MV-4-11 (cell line): ENCODE measurements at regions not wholly inside any gene's neighbourhood (a gene's known extent, or its start where the extent isn't known, plus 50 kb on each side); places are given as distances from the start of the nearest gene placed in this dataset.
"Not testable (repeated sequence)": the region's sequence is repeated elsewhere in the genome, so short reads cannot be mapped to it uniquely, and the experiment has no call there.

Experiments used
- DNase-seq: peaks from one replicate; lab custom pipeline; 2025; lab: John Stamatoyannopoulos, UW

DNA sequence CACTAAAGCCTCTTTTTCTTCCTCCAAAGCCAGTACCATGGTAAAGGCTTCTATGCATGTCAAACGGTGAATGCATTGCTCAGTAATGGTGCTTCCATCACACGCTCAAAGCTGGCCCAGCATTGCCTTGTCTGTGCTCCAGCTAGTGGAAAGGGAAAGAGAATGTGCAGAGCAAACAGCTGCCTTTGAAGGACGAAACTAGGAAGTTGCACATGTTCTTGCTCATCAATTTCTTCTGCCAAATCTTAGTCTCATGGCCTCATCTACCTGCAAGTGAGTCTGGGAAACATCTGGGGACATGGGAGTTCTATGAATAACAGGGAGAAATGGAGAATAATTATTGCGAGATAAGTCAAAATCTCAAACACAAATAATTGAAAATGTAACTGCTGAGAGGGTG lies 216.5 kb upstream of the SSTR4 start:
- no peak for DNase-seq

DNA sequence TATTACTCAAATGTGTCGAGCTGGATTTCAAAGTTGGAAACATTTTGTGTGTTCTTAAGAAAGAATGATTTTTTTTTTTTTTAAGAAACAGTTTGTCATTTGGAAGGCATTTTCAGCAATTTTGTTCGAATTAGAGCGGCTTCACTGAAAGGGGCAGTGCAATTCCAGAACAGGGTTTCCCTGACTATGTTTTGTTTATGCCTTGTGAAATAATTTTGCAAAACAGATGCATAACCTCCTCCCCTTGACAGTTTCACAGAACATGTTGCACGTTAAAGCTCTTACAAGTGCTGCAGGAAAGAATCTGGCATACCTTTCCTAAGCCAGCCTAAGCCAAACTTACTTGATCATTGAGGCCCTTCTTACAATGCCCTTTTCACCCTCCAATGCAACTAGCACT lies 216.0 kb upstream of the SSTR4 start:
- no peak for DNase-seq

DNA sequence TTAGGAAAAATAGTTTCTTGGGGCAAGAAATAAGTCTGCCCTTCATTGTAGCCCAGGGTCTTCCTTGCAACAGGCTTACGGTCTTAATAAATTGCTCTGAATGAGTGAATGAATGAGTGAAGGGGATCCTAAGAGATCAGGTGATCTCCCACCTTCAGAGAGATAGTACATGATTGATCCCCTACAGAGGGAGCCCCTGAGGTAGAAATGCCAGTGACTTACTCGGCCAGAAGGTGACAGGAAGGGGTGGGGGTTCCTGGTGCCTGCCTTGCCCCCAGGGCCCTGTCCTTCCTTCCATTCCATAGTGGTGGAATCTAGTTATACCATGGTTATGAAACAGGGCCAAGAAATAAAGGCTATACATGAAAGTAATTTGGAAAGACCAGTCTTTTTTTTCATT lies 215.3 kb upstream of the SSTR4 start:
- DNase-seq, result no peak

DNA sequence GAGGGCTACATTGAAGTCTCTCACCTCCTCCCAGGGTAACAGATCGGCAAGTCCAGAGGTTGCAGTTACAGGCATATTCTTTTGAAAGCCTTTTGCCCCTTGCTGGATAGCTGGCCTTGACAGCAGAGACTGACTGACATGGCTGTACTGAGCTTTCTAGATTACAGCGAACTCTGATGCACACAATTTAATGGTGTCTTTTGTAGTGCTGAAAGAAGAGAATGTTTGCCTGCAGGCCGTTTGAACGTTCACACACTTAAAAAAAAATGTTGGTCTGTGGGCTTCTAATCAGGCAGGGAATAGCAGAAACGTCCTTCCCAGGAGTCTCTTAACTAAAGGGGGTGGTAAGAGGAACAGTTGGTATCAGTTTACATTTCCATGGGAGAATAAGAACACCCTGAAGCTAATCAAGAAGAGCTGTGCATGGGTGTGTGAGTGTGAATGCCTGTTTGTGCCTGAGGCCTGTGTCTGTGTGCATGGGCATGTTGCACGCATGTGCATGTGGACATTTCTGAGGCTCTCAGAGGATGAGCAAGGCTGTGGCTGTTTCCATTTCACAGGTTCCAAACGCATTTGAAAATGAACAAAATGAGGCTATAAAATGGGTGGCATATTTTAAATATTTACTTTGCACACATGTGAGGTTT lies 213.9 kb upstream of the SSTR4 start:
- no peak for DNase-seq

DNA sequence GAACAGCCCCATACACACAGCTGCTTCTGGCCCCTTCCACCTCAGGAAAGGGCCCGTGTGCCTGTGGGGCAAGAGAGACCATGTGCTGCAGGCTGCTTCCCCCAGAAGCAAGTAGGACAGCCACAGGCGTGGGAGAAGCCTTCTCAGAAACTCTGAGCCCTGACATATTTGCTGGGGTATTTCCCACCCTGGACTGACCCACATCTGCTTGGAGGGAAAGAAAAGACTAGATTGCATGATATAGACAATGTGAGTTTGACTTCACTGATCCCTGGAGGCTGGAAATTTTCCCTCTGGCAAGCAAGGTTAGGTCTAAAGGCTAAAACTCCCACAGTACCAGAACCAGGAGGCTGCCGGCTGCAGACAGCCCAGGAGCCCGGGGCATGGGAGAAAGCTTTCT lies 213.3 kb upstream of the SSTR4 start:
- no peak for DNase-seq

DNA sequence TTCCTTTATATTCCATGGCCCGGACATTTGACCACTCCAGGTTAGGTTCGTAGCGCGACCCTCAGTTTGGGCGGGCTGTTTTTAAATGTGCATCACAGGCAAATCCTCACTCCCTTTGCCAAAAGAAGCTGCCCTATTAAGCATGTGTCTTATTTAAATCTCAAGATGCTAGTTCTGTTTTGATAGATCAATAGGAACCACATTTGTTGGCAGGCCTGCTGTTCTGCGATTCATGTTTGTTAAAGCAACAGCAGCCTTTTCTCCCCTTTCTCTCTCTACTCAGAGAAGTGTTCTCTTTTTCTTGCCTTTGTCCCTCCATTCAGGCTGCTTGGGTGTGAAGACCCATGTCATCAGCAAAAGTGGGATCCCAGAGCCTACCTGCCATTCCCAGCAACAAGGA lies 212.0 kb upstream of the SSTR4 start:
- no peak for DNase-seq

DNA sequence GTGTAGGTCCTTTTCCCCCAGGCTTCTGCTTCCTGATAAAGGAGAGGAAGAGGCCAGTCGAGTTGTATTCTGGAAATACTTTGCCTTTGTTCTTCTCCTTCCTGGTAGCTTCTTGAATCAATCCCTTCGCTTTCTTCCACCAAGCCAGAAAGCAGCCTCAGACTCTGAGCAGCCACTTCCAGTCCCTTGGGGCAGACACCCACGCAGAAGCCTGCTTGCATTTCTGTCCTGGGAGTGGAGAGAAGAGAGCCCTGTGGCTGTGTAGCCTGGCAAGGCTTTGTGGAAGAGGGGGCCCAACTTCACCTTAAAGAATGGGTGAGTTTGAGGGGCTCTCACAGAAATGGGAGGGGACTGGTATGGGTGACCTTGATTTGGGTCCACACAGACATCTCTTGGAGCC lies 211.0 kb upstream of the SSTR4 start:
- DNase-seq, result no peak

DNA sequence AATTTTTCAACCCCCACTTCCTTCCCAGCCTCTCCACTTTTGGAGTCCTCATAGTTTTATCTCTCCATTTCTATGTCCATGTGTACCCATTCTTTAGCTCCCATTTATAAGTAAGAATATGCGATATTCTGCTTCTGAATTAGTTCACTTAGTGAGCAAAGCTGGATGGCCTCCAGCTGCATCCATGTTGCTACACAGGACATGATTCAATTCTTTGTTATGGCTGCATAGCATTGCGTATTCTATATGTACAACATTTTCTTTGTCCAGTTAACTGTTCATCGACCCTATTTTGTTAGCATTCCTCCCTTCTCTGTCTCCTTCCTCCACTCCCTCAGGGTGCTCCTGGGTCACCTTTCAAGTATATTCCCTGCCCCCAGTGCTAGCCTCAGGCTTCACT lies 210.0 kb upstream of the SSTR4 start:
- DNase-seq, result no peak

DNA sequence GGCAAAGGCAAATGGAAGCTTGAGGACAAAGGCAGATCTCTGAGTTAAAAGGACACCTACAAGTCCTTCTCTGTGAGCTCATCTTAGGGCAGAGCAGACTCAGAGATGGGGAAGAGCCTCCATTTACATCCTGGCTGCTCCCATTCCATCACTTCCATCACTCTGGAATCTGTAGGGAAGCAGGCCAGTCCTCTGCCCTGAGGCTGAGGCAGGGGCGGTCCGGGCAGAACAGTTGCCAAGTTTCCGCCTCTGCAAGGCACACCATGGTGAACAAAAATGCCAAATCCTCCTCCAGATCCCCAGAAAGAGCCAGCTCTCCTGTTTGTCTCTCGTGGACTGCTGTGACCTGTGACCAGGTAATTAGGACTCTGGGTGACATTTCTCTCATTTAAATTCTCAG lies 209.6 kb upstream of the SSTR4 start:
- DNase-seq, result no peak

DNA sequence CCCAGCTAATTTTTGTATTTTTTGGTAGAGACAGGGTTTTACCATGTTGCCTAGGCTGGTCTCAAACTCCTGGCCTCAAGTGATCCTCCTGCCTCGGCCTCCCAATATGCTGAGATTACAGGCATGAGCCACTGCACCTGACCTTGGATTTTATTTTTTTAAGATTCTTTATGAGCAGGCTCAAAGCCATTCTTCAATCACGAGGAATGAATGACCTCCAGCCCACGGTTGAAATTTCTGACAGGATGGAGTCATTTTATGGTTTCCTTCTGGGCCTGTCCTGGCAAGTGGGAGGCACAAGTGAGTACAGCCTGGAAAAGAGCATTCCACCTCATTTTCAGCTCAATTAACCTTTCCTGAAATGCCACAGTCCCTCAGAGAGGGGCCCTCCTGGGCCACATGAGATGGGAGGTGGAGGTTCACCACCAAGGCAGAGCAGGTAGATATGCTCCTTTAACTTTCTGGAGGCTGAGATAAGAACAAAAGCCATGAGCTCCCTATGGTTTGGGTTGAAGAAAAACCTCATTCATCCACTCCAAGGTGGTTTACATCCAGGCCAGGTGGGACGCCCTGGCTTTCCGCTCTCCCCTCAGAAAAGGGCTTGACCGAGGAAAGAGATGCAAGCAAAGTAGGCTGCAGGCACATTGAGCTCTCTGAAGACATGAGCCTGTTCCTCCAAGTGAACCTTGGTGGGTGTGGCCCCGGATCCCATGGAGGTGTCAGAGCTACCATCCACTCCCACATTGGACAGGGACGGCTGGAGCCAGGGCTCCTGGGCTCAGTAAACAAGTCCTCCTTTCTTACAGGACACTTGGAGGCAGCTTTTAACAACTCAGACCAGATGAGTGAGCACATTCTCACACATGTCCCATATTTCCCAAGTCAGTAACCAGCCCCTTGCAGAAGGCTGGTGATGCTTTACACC lies 208.5 kb upstream of the SSTR4 start:
- DNase-seq, result no peak

DNA sequence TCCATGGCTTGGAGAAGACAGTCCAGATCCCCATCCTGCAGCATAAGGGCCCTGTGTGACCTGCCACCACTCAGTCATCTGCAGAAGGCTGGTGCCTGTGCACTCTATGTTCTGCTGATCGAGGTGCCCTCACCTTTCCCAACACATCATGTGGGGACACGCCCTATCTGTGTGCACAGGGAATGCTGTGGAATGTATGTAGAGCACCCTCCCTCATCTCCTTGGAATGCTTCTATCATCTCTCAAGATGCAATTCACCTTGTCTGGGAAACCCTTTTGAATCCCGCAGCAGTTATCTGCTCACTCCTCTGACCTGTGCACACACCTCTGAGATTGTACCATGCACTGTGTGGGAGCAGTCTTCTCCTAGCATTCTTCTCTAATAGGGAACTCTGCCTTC lies 207.2 kb upstream of the SSTR4 start:
- no peak for DNase-seq

DNA sequence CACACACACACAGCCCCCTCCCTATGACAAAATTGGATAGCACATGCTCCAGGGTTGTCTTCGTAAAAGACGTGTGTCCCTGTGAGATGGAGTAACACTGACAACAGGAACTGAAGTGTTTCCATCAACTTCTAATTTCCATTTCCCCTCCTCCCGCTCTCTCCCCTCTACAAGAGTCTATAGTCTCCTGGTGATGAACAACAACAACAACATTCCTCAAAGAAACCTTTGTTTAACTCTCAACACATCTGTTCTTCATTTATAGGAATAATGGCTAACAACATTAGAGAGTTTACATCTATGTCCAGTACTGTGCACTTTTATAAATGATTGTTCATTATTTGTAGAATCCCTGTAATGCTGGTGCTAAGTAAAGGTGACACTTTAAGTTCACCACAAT lies 205.8 kb upstream of the SSTR4 start:
- DNase-seq, result no peak

DNA sequence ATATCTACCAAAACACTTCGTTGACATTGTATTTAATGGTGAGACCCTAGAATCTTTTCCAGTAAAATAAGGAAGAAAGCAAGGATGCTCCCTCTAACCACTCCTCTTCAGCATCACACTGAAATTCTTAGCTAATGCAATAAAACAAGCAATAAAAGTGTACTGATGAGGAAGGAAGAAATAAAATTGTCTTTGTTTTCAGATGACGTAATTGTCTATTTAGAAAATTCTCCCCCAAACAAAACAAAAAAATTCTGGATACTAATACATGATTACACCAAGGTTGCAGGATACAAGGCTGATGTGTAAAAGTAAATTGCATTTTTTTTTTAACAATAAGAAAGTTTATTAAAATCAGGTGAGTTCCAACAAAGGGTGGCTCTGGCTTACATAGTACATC lies 205.0 kb upstream of the SSTR4 start:
- DNase-seq, result no peak

DNA sequence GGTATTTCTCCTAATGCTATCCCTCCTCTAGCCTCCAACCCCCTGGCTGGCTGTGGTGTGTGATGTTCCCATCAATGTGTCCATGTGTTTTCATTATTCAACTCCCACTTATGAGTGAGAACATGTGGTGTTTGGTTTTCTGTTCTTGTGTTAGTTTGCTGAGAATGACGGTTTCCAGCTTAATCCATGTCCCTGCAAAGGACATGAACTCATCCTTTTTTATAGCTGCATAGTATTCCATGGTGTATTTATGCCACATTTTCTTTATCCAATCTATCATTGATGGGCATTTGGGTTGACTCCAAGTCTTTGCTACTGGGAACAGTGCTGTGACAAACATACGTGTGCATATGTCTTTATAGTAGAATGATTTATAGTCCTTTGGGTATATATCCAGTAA lies 204.4 kb upstream of the SSTR4 start:
- DNase-seq, result not testable (repeated sequence)

DNA sequence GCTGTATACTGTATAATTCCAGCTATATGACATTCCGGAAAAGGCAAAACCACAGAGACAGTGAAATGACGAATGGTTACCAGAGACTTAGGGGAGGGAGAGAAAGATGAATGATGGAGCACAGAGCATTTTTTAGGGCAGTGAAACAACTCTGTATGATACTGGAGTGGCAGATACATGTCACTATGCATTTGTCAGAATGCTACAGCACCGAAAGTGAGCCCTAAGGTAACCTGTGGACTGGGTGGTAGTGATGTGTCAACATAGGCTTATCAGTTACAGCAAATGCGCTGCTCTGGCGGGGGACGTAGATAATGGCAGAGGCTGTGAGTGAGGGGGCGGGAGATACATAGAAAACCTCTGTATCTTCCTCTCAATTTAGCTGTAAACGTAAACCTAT lies 201.3 kb upstream of the SSTR4 start:
- DNase-seq, result no peak

DNA sequence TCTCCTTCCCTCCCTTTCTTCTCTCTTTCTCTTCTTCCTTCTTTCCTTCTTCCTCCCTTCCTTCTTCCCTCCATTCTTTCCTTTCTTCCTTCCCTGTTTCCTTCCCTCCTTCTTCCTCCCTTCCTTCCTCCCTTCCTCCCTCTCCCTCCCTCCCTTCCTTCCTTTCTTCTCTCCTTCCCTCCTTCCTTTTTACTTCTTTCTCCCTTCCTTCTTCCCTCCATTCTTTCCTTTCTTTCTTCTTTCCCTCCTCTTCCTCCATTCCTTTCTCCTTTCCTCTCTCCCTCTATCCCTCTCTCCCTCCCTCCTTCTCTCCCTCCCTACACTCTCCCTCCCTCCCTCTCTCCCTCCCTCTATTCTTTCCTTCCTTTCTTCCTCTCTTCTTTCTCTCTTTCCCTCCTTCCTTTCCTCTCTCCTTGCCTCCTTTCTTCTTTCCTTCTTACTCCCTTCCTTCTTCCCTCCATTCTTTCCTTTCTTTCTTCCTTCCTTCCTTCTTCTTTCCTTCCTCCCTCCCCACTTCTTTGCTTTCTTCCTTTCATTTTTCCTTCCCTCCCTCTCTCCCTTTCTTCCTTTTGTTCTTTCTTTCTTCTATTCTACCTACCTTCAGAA lies 200.4 kb upstream of the SSTR4 start:
- DNase-seq, result no peak

DNA sequence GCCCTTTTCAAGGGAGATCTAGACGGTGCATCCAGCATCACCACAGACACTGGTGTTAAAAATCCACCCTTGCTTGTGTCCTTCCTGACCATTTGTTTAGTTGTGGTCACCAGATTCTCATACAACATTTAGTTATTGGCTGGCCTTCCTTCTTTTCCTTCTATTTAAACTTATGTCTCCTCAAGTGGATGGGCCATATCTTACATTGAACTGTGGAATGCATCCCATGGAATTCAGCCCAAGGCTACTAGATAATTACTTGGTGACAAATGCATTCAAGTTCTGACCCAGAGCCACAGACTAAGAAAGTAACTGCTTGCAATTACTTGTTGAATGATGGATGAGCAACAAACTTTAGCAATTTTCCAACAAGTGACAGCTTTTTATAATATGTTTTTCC lies 198.9 kb upstream of the SSTR4 start:
- DNase-seq, result no peak

DNA sequence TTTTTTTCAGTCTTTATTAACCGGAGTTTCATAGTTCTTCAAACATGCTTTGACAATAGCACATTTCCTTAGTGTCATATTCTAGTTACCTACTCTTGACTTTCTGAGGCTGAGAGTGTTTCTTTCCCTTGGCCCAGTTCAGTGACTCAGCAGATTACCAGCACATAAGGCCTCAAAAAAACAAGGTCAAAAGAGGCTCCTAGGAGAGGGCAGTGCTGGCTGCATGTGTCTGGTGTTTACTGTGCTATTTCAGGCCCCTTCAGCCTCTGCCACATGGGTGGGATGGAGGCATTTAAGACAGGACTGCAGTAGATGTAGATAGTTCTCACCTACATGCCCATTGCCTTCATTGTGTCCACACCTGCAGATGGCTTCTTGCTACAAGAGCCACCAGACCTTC lies 198.2 kb upstream of the SSTR4 start:
- DNase-seq, result no peak

DNA sequence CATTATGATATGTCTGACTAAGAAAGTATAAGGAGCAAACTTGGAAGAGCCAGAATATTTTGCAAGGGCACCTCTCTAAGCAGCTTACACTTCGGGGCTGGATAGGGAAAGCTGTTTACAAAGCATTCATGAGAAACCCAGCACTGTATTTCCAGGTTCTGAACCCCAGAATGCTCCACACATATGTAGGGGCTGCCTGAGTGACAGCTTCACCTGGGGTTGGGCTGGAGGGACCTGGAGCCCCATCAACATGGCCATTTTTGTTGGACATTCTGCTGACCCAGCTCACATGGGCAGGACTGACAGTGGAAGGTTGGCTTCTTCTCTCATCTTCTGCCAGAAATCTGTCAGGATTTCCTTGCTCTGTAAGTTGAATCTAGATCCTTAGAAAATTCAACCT lies 197.1 kb upstream of the SSTR4 start:
- DNase-seq, result no peak

DNA sequence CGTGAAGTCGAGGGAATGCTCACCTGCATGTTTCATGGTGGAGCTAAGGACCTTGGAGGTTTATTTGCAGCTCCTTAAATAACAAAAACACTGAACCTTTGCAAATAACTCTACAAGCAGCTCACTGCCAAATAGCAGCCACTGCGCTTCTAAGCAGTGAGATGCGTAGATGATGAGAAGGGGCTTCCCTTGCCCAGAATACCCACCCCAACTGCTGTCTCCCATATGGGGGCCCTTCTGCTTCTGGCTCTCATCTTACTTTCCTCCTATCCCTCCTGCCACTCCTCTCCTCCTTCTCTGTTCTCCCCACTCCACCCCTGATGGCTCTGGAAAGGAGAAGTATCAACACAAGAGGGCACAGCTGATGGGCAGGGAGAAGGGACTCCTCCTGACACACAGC lies 193.3 kb upstream of the SSTR4 start:
- no peak for DNase-seq

DNA sequence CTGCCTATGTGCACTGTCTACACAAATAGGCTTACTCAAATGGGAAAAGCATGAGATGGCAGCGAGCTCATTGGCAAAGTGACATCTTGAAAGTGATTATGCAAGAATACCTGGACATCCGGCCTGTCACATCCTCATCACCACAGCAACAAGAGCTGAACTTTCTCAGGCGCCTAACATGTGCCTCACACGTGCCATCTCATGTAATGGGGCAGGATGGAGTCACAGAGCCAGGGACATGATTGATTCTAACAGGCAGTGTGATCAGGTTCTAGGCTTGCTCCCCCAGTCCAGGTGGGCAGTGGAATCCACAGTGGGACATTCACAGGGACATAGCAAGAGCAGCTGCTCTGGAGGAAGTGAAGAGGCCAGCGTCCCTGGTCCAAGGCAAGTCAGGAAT lies 192.3 kb upstream of the SSTR4 start:
- no peak for DNase-seq

DNA sequence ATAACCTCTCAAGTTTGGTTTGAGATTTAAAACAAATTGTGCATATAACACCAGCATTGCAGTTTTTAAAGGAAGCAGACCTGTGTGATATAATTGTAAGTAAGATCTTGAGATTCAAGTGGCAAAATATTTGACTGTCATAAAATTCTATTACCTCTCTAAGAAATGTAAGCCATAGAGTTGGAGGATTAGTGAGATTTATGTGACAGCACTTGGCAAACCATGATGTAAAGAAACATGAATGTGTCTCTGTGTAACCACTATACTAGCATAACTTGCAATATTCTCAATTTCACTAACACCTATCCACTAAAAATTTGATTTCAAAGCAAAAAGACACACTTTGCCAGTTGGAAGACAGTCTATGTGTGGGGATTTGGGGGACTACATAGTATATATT lies 190.2 kb upstream of the SSTR4 start:
- no peak for DNase-seq

DNA sequence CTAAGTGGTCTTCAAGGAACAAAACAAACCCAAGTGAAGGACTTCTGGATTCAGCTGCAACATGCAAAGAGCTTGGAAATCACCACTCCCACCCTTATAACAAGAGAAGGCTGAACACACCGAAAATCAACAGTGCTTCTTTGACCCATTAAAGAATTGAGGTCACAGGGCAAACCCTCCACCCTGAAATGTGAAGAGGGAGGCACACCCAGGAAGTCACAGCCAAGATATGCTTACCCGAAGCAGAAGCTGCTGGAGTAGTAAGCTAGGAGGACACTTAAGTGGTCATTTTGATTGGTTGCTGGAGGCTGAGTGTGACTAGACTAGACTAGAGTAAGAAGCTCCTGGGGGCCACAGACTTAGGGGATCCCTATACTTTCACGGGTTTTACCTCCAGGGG lies 188.2 kb upstream of the SSTR4 start:
- DNase-seq, result no peak
